HCEC 1CT (cell line): ENCODE measurements at regions not wholly inside any gene's neighbourhood (a gene's known extent, or its start where the extent isn't known, plus 50 kb on each side); places are given as distances from the start of the nearest gene placed in this dataset.

Experiments
- DNase-seq: peaks from one replicate; pipeline ENCODE4 v3.0.0-alpha.2; 2017

DNA sequence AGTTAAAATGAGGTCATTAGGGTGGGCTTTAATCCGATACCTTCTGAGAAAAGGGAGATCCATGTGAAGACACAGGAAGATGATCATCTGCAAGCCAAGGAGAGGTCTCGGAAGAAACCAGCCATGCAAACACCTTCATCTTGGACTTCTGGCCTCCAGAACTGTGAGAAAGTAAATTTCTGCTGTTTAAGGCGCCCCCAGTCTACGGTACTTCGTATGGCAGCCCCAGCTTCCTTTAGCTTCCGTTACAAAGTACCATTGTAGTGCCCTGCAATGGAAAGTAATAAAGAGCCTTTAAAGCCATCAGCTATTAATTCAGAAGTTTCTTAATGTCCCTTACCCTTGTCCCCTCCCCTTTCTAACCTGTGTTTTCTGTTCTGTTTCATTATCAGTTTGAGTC lies 308.1 kb downstream of the AACS start:
- no peak for DNase-seq

DNA sequence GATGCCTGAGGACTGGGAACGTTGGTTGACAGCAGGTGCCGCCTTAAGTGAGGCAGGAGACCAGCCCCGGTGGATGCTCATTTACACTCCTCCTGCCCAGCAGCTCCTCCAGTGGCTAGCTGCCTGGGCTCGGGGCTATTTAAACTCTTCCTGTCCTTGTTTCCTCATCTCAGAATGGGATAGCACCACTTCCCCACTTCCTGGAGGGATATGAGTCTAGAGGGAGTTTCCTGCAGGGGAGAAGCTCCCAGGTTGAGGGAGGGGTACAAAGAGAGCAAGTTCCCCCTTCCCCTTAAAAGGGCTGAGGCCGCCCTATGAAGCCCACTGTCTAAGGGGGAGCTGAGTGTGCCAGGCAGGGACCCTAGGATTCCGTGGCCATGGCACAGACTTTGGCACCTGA lies 311.2 kb downstream of the AACS start:
- no peak for DNase-seq

DNA sequence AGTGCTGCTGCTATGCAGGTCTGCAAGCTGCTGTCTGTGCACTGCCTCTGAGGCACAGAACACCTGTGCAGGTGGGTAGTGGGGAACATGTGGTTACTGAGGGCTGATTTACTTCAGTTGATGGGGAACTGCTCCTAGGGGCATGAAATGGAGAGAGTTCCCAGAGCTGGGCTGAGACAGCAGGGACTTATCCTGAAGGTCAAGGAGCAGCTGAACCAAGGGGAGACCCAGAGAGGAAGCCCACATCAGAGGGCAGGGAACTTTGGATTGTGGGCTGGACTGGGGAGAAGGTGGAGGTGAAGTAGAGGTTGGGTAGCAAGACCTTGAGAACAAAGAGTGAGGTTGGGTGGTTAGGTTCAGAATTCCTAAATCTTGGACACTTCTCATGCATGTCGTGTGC lies 311.9 kb downstream of the AACS start:
- no peak for DNase-seq

DNA sequence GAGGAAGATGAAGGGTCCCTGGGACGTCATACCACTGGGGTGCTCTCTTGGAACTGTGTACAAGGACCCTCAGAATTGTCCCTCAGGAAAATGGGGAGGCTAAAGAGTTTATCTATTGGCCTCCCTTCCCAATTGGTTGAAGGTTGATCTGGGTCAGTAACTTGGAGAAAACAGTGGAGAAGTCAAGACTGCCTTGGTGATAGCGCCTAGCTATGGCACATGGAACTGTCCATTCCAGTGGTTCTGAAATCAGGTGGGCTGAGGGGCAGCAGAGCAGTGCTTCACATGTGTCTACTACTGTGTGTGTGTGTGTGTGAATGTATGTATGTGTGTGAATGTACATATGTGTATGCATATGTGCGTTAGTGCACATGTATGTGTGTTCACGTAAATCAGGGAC lies 316.1 kb downstream of the AACS start:
- DNase-seq, result no peak

DNA sequence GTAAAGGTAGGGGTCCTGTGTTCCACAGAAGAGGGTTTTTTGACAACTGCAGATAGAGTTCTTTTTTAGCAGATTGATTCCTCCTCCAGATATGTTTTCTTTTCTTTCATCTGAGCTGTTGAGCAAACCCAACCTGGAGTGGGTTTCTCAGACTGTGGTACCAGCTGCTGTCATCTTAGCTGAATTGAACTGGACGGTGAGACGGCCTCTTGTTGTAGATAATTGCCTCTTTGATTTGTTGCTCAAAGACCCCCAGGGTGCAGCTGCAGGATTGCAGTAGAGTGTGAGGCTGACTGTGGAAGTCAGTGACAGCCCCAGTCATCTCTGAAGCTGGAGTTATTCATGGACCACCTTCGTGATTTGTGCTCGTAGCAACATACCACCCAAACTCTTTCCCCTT lies 317.7 kb downstream of the AACS start:
- DNase-seq, result no peak

DNA sequence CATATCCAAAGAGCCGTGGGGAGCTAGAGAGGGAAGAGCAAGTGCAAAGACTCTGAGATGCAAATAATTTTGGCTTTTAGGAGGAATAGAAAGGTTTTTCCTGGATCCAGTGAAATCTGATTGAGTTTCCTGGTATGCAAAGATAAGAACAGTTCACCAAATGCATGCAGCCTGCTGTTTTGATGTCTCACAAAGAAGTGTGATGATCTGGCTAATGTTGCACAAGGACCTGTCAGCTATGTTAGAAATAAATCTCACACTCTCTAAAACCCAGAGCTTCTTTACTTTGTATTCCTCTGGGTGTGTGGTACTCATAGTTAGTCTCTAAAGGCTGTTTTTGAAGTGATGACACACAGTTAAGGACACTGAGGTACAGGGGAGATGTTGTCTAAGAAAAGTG lies 321.4 kb downstream of the AACS start:
- no peak for DNase-seq

DNA sequence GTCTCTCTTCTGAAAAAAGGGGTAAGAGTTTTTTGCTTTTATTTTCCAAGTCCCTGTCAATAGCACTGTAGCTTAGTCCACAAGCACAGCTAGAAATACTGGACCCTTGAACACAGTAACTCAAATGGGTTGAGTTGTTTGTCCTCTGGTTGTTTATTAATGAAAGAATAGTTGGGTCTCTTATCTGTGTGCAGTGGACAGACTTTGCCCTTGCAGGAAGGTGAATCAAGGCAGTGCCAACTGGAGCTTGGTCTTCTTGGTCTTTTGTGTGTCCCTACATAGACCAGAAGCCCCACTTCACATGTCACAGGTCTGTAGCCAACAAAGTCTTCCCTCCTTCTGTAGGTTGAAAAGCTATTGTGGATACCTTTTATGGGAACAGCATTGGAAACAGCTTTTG lies 322.0 kb downstream of the AACS start:
- DNase-seq, result no peak

DNA sequence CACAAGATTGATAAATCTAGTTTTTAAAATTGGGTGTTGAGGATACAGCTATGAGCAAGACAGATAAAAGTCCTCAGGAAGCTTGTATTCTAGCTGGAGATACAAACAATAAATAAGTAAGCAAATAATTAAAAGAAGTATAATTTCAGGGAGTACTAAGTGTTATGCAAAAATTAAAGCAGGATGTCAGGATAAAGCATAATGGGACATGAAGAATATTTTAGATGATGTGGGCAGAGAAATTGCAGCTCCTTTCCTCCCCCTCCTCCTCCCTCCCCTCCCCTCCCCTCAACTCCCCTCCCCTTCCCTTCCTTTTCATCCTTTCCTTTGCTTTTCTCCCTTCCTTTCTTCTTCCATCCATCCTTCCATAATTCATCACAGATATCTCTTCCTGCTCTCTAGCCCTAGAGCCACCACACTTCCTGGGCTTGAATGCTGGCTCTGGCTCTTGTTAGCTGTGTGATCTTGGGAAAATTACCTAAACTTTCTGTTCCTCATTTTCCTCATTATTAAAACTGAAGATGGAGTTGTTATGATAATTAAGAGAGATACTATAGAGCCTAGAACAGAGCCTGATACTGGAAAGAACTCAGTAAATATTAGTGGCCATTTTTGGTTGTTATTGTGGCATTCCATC lies 323.9 kb downstream of the AACS start:
- DNase-seq, result no peak

DNA sequence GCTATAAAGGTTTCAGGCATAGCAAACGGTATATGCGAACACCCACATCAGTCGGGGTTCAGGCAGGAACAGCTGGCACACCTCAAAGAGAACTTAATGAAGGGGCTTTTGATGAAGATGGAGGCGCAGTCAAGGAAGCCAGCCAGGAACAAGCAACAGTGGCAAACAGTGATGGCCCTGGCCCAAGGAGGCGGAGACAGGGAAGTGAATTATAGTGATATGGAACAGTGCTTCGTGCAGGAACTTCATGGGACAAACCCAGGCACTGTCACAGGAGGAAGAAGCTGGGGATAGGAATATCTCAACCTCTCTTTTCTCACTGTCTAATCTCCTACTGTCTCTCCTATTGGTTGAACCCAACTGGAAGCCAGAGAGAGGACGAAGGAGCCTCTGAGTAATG lies 328.3 kb downstream of the AACS start:
- DNase-seq, result no peak

DNA sequence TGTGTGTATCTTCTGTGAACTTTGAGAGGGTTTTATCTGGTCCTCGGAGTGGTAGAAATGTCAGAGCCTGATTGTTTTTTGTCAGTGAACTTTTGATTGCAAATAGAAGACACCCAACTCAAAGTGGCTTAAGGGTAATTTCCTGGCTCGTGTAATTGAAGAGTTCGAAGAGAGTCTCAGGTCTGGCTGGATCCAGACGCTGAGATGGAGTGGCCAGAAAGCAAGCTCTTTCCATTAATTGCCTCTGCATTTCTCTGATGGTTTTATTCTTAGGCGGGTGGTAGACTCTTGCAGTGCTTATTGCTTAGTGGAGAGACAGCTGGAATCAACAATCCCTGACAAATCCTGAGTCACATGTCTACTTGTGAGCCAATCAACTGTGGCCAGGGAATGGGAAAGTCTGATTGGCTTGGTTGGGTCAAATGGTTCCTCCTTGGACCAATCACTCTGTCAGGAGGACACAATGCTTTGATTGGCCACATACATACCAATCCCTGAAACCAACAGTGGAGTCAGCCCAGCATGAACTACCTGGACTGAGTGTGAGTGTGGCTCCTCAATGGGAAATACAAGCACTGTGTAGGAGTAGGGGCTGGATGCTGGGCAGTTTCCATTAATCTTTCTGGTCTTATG lies 330.5 kb downstream of the AACS start:
- no peak for DNase-seq

DNA sequence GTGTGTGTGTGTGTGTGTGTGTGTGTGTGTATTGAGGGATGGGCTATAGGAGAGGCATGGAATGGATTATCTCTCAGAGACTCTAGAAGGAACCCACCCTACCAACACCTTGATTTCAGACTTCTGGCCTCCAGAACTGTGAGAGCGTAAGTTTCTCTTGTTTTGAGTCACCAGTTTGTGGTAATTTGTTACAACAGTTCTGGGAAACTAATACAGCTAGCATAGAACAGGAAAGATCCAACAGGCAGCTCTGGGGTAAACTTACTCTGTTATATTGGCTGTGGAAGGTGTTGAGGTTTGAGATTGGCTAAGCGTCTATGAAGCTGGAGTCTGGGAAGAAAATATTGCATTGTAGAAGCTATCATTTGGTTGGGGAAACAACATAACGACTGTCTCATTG lies 334.3 kb downstream of the AACS start:
- DNase-seq, result no peak

DNA sequence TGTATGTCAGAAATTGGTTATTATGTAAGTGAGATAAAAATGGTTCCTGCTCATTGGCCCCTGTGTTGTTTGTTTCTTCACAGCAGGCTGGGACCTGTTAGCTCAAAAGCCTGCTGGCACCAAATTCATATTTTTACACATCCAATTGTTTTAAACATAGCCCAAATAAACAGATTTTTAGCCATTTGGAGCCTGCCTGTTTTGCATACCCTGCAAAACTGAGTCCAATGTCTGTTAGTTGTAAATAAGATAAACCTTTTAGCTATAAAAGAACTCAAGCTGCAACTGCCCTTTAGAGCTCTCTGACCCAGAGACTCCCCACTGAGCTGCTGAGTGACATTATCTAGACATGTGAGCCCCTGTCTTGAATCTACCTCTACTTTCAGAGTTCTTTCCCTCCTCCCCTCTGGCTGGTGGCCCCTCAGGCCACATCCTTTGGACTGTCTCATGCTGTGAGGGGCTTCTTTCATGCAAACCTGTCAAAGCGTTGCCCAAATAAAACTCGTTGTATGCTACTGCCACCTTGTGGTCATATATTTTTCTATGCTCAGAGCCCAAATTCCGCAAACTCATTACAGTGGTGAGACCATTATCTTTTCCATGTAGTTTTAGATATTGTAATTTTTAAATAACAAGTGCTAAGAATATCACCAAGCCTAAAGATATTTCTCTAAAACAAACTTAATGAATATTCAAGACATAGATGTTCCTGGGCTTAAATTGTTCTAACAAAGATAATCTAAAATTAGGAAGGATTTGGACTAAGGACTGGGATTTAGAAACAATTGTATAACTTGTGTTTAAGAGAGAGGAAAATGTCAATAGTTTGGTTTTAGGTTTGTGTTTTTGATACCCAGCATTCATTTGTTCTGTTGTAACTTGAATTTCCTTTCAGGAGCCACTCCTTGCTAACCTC lies 337.9 kb downstream of the AACS start:
- no peak for DNase-seq

DNA sequence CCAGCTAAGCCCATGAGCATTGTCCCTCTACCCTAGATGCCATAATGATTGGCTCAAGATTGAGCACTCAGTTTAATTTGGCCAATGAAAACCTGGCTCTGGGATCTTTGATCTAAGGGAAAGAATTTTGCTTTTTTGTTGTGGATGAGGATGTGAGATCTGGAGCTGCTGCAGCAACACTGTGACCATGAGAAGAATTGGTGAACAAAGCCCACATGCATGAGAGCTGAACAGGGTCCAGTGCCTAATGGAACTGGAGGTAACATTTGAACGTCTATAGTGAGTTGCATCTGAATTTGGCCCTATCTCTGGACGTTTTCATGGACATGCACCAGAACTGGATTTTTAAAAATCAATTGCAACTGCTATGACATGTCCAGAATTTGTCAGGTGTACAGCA lies 338.6 kb downstream of the AACS start:
- no peak for DNase-seq

DNA sequence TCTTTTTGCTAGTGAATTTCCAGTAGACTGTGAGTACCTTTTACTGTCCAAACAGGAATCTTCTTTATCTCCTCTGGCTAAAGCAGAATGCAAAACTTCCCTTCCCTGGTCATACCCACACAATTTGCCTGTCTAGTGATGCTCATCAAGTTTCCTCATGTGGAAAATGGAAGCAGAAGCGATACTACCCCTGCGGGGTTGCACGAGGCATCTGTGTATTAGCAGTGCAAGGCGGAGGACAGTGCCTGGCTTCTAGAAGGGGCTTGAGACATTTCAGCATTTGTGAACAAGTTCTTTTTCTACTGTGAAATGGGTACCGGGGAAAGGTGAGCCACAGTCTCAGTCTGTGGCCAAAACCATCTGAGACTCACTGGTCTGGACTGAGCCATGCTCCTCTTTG lies 340.9 kb downstream of the AACS start:
- no peak for DNase-seq

DNA sequence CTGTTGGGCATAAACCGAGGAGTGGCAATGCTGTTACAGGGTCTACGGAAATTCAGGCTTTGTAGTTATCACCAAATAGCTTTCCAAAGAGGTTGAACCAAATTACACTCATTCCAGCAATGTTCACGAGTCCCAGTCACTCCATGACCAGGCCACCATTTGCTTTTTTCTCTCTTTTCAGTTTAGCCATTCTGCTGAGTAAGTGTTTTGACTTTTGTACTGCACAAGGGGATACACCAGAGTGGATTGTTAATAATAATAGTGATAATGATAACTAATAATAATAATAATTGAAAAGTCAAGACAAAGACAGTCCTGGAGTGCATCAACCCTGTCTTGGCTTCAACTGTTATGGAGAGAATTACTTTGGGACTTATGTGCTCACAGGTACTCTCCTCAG lies 343.5 kb downstream of the AACS start:
- no peak for DNase-seq

DNA sequence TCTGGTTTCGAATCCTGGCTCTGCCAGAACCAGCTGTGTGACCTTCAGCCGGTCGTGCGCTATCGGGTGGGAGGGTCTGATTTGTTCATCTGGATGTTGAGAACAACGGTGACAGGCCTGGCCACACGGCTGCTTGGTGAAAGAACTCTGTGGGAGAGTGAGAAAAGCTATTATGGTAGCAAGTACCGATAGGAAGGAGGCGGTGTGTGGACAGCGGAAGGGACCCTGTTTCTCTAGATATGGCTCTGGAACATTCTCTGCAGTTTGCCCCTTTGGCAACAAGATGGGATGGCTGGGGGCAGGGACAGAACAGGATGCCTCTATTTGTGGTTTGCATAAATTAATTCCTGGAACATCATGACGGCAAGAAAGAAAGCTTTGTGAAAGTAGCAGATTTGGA lies 347.3 kb downstream of the AACS start:
- no peak for DNase-seq

DNA sequence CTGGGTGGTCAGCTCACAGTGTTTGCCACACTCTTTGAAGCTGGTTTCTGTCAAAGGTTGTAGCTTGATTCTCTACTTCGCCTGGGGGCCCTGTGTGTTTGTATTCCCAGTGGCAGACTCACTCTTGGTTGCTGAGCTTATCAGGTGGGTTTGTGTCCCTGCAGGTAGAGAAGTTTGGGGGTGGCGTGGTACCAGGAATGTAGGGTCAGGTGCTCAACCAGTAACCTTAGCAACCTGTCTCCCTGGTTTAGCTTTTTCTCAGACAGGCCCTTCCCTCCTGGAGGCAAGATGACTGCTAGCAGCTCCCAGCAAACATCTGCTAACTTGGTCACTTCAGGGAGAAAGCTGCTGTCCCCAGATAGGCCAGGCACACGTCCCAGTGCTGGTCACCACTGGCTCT lies 352.2 kb downstream of the AACS start:
- no peak for DNase-seq

DNA sequence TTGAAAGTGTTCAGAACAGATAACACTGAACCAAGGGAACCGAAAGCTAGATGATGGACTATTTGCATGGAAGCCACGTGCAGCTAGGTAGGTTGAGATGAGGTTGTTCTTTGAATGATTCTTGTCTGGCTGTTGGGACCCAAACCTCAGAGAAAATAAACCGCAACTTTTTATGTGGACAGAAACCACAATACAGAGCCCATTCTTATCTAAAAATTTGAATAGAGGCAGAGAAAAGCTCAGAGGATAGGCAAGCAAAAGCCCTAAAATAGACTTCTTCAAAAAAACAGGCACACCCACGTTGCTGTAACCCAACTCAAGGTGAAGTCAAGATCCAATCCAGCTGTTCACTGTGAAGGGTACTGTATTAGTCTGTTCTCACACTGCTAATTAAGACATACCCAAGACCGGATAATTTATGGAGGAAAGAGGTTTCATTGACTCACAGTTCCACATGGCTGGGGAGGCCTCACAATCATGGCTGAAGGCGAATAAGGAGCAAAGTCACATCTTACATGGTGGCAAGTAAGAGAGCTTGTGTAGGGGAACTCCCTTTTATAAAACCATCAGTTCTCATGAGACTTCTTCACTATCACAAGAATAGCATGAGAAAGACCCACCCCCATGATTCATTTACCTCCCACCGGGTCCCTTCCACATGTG lies 353.8 kb downstream of the AACS start:
- DNase-seq, result no peak

DNA sequence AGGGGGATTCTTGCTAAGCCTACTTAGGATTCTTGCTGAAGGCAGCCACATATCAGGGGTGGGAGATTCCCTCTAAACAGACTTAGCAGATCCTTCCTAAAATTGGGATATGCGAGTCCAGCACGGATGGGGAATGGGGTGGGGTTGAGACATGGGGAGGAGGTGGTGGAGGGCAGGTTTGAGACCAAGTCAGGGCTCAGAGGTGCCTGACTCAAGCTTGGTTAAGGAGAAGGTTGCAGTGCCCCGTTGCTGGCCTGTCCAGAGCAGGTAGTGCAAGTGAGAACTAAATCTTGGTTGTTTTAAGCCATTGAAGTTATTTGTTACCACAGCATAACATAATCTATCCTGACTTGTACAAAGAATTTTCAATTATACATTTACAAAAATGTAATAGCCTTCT lies 359.7 kb downstream of the AACS start:
- DNase-seq, result no peak

DNA sequence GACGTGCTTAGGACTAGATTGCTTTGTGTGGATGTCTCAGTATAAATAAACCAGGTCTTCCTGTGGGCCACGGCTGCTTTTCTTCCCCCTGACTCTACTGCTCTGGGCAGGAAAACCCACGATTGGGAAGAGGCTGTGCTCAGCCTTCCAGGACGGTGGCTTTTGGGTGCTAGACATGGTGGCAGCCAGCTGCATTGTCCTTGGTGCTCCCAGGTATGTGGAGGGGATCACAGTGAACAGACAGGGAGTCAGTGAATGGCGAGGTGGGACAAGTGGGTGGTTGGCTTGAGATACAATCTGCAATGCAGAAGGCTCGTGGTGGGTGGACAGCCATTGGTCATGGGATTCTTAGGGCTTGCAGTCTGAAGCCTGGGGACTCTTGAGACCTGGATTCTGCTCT lies 366.3 kb downstream of the AACS start:
- no peak for DNase-seq

DNA sequence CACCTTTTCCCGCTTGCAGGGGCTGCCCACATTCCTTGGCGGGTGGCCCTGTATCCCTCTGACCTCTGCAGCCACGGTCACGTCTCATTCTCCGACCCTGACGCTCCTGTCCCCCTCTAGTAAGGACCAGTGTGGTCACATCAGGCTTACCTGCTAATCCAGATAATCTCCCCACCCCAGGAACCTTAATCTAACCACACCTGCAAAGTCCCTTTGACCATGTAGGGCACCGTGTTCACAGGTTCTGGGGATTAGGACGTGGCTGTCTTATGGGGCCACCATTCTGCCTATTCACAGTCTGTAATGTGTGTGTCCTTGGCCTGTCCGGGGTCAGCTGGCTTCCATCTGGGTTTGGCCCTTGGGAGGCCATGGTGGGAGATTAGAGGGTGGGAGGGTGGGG lies 368.9 kb downstream of the AACS start:
- DNase-seq, result no peak

DNA sequence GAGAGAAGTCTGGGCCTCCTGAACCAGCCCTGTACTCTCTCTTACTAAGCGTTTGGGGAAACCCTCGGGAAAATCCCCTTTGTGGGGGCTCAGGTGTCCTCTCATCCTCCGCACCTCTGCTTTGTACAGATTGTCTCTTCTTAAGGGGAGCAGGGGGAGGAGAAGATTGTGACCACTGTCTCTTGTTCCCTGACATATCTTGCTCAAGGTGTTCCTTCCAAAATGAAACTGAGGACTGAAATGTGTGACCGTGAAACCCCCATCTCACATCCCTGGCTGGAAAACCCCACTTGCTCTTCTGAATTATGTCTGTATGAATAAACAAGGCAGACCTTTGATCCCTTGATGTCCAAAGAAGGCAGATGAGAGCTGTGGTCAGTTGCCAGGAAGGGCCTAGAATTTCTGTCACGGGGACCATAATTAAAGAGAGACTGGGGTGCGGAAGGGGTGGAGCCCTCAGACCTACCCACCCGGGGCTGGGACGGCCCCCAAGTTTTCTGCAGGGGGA lies 369.8 kb downstream of the AACS start:
- no peak for DNase-seq

DNA sequence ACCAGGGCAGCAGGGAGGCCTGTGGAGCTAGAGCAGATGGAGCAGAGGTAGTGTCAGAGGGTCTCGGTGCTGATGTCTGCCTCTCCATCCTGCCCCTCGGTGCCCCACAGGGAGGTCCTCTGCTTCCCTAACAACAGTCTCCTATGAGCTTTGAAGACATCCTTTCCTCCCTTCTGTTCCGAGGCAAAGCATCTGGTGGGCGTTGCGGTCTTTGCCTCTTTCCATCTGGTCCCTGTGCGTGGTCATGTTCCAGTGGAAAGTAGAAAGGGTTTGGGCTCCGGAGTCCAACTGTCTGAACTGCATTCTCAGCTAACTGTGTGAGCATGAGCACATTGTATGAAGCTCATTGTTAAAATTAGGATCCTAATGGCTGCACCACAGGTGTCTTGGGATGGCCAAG lies 370.6 kb downstream of the AACS start:
- DNase-seq, result no peak

DNA sequence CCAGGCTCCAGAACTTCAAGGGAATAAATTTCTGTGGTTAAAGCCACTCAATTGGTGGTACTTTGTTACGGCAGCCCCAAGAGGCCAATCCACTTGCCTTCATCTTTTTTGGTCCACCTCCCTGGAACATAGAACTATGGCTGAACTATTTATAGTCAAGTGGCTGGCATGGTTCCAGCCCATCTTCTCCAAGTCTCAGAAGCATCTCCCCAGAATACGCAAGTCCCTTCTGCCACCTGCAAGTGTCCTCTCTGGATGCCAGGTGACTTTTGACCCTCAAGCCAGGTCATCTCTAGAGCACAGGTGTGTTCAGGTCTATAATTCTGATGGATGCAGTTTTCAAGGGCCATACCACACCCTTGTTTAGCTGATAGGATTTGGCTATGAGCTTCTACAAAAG lies 371.5 kb downstream of the AACS start:
- no peak for DNase-seq
